IMR-90 (cell line): ENCODE measurements at regions not wholly inside any gene's neighbourhood (a gene's known extent, or its start where the extent isn't known, plus 50 kb on each side); places are given as distances from the start of the nearest gene placed in this dataset.

Experiments
- ATAC-seq: fragments of 200-7000 bp; cut with Tn5 transposase; 2 replicates; pipeline ENCODE4 v1.9.1; 2020; ENCODE audit warnings: low read depth, mild to moderate bottlenecking, moderate library complexity
- BruUV-seq: library from RNA; stranded (reverse); fragments of 400-500 nt; replicated peaks from 2 replicates; lab custom pipeline; 2021; lab: Mats Ljungman, UMichigan
- CTCF ChIA-PET: fragments of 300-600 bp; formaldehyde crosslinking; extraction: SDS; loops from one replicate; lab custom pipeline; 2021; ENCODE audit warnings: antibody characterized with exemption; lab: Yijun Ruan, JAX
- POLR2A ChIA-PET: fragments of 300-600 bp; sonication (Branson Sonifier 250); formaldehyde crosslinking; loops from one replicate; lab custom pipeline; 2022; ENCODE audit warnings: antibody characterized with exemption; ENCODE audit not compliant: unreplicated experiment; lab: Charles Lee
- DNase-seq: peaks from one replicate; pipeline ENCODE4 v3.0.0; 2013
- H2AFZ ChIP-seq: replicated peaks from 2 replicates; pipeline ENCODE3; 2013; ENCODE audit warnings: low read length, mild to moderate bottlenecking; ENCODE audit not compliant: poor library complexity
- H2AK5ac ChIP-seq: 2 replicates; pipeline ENCODE4 v1.6.1; 2013; ENCODE audit warnings: low read depth, low read length, inconsistent platforms
- H2AK9ac ChIP-seq: replicated peaks from 2 replicates; pipeline ENCODE3; 2013; ENCODE audit warnings: mild to moderate bottlenecking, low read depth, low read length, moderate library complexity; ENCODE audit not compliant: poor library complexity
- H2BK120ac ChIP-seq: 2 replicates; pipeline ENCODE4 v1.6.1; 2013; ENCODE audit warnings: low read depth, low read length, inconsistent platforms
- H2BK15ac ChIP-seq: 3 replicates; pipeline ENCODE4 v1.6.1; 2013; ENCODE audit warnings: low read depth, low read length, inconsistent platforms
- H2BK20ac ChIP-seq: 2 replicates; pipeline ENCODE4 v1.6.1; 2013; ENCODE audit warnings: low read depth, mild to moderate bottlenecking, inconsistent platforms, low read length, moderate library complexity
- H2BK5ac ChIP-seq: 2 replicates; pipeline ENCODE4 v1.6.1; 2013; ENCODE audit warnings: mild to moderate bottlenecking, low read depth, low read length, inconsistent platforms; ENCODE audit not compliant: poor library complexity, severe bottlenecking
- H3K14ac ChIP-seq: replicated peaks from 2 replicates; pipeline ENCODE4 v1.6.1; 2013; ENCODE audit warnings: low read depth, low read length, inconsistent platforms
- H3K18ac ChIP-seq: 2 replicates; pipeline ENCODE4 v1.6.1; 2013; ENCODE audit warnings: low read depth, low read length, control low read depth
- H3K23ac ChIP-seq: 2 replicates; pipeline ENCODE4 v1.6.1; 2013; ENCODE audit warnings: low read depth, low read length, inconsistent platforms
- H3K27ac ChIP-seq: 2 replicates; pipeline ENCODE4 v1.5.1; 2013; ENCODE audit warnings: mild to moderate bottlenecking, control low read depth, low read length; ENCODE audit not compliant: insufficient read depth
- H3K27me3 ChIP-seq: 2 replicates; pipeline ENCODE4 v1.6.1; 2013; ENCODE audit warnings: low read length; ENCODE audit not compliant: control insufficient read depth, insufficient read depth
- H3K36me3 ChIP-seq: 2 replicates; pipeline ENCODE4 v1.6.1; 2013; ENCODE audit warnings: low read length, mixed read lengths; ENCODE audit not compliant: control insufficient read depth, insufficient read depth
- H3K4ac ChIP-seq: 2 replicates; pipeline ENCODE4 v1.6.1; 2013; ENCODE audit warnings: low read depth, low read length, inconsistent platforms
- H3K4me1 ChIP-seq: 2 replicates; pipeline ENCODE4 v1.6.1; 2013; ENCODE audit warnings: low read length, mixed read lengths; ENCODE audit not compliant: control insufficient read depth, insufficient read depth
- H3K4me2 ChIP-seq: 2 replicates; pipeline ENCODE4 v1.6.1; 2013; ENCODE audit warnings: low read depth, mild to moderate bottlenecking, control low read depth, low read length, moderate library complexity
- H3K4me3 ChIP-seq: 2 replicates; pipeline ENCODE4 v1.5.1; 2013; ENCODE audit warnings: low read depth, mild to moderate bottlenecking, control low read depth, low read length, moderate library complexity; ENCODE audit not compliant: insufficient read depth
- H3K56ac ChIP-seq: 2 replicates; pipeline ENCODE4 v1.6.1; 2013; ENCODE audit warnings: low read length, inconsistent platforms; ENCODE audit not compliant: insufficient read depth; ENCODE audit errors: extremely low read depth
- H3K79me1 ChIP-seq, 2 experiments: 2 replicates each; pipeline ENCODE4 v1.6.1; 2013; ENCODE audit warnings: low read length in 2 of 2, inconsistent platforms in 1 of 2, low read depth in 1 of 2
- H3K9ac ChIP-seq: 2 replicates; pipeline ENCODE4 v1.6.1; 2013; ENCODE audit warnings: low read depth, low read length, control low read depth
- H3K9me1 ChIP-seq: 2 replicates; pipeline ENCODE4 v1.6.1; 2013; ENCODE audit warnings: low read length, inconsistent platforms; ENCODE audit not compliant: insufficient read depth
- H3K9me3 ChIP-seq: 2 replicates; pipeline ENCODE4 v1.6.1; 2013; ENCODE audit warnings: low read length; ENCODE audit not compliant: control insufficient read depth, insufficient read depth
- H4K20me1 ChIP-seq: 2 replicates; pipeline ENCODE4 v1.6.1; 2013; ENCODE audit warnings: low read length, inconsistent platforms; ENCODE audit not compliant: insufficient read depth
- H4K5ac ChIP-seq: 2 replicates; pipeline ENCODE4 v1.6.1; 2013; ENCODE audit warnings: mild to moderate bottlenecking, low read depth, low read length, control low read depth
- H4K8ac ChIP-seq, 2 experiments: 2 replicates each; pipeline ENCODE4 v1.6.1; 2013; ENCODE audit warnings: low read depth in 2 of 2, low read length in 2 of 2, control low read depth in 1 of 2, inconsistent platforms in 1 of 2
- H4K91ac ChIP-seq: 2 replicates; pipeline ENCODE4 v1.6.1; 2013; ENCODE audit warnings: low read depth, low read length, inconsistent platforms; ENCODE audit not compliant: insufficient read depth
- BHLHE40 ChIP-seq: fragments of 150-350 bp; IDR thresholded peaks from 2 replicates; pipeline ENCODE4 v1.6.1; 2016; ENCODE audit warnings: mild to moderate bottlenecking, low read depth, low read length
- CEBPB ChIP-seq: IDR thresholded peaks from 2 replicates; pipeline ENCODE4 v1.6.1; 2012; ENCODE audit warnings: low read depth, low read length, improper control_type of control experiment
- CHD1 ChIP-seq: IDR thresholded peaks from 2 replicates; pipeline ENCODE4 v1.6.1; 2012; ENCODE audit warnings: low read depth, low read length, improper control_type of control experiment
- FOS ChIP-seq: fragments of 150-350 bp; IDR thresholded peaks from 2 replicates; pipeline ENCODE4 v1.6.1; 2016; ENCODE audit warnings: low read depth, low read length
- MAFK ChIP-seq: IDR thresholded peaks from 2 replicates; pipeline ENCODE4 v1.6.1; 2012; ENCODE audit warnings: low read depth, low read length, improper control_type of control experiment
- MAZ ChIP-seq: IDR thresholded peaks from 2 replicates; pipeline ENCODE4 v1.6.1; 2012; ENCODE audit warnings: low read depth, mild to moderate bottlenecking, low read length, improper control_type of control experiment, moderate library complexity, borderline replicate concordance
- MXI1 ChIP-seq: IDR thresholded peaks from 2 replicates; pipeline ENCODE4 v1.6.1; 2012; ENCODE audit warnings: low read depth, mild to moderate bottlenecking, low read length, moderate library complexity, borderline replicate concordance
- NFE2L2 ChIP-seq: fragments of 150-350 bp; IDR thresholded peaks from 2 replicates; pipeline ENCODE4 v1.6.1; 2016; ENCODE audit warnings: low read depth, mild to moderate bottlenecking, low read length
- POLR2A ChIP-seq: IDR thresholded peaks from 2 replicates; pipeline ENCODE4 v1.6.1; 2012; ENCODE audit warnings: mild to moderate bottlenecking, low read depth, low read length
- RAD21 ChIP-seq: IDR thresholded peaks from 2 replicates; pipeline ENCODE4 v1.6.1; 2012; ENCODE audit warnings: low read length, improper control_type of control experiment
- RCOR1 ChIP-seq: IDR thresholded peaks from 2 replicates; pipeline ENCODE4 v1.6.1; 2012; ENCODE audit warnings: mild to moderate bottlenecking, low read length, improper control_type of control experiment; ENCODE audit not compliant: insufficient replicate concordance
- RFX5 ChIP-seq: IDR thresholded peaks from 2 replicates; pipeline ENCODE4 v1.8.0; 2012; ENCODE audit warnings: low read depth, mild to moderate bottlenecking, low read length, moderate library complexity
- SMC3 ChIP-seq: fragments of 150-350 bp; IDR thresholded peaks from 2 replicates; pipeline ENCODE4 v1.6.1; 2016; ENCODE audit warnings: low read depth, mild to moderate bottlenecking, antibody characterized with exemption, low read length, moderate library complexity
- WGBS, 2 experiments: methylation state at CpG; one replicate each; pipeline versions ENCODE4 v1.1.5 to v1.1.7; 2013; ENCODE audit warnings: missing lambda C conversion rate in 2 of 2; ENCODE audit not compliant: insufficient read length in 1 of 2; ENCODE audit errors: extremely low coverage in 2 of 2; 5-methylcytosine and 5-hydroxymethylcytosine counted together
- dilution Hi-C: fragments of 300-500 bp; cut with HindIII; formaldehyde crosslinking; loops from one replicate; pipeline ENCODE4 v1.14.3; 2018; ENCODE audit warnings: low sequenced_read_pairs; ENCODE audit not compliant: unreplicated experiment
- in situ Hi-C: fragments of 300-500 bp; cut with MboI; formaldehyde crosslinking; loops from 3 replicates; pipeline ENCODE4 v1.14.3; 2019; ENCODE audit warnings: low sequenced_read_pairs, inconsistent platforms, mixed read lengths
- intact Hi-C: fragments of 100-400 bp; cut with micrococcal nuclease; formaldehyde crosslinking; loops from 2 replicates; pipeline ENCODE4 v1.10.0; 2022
- TF ChIP-seq, protein P1 (sequence below): fragments of 150-350 bp; IDR thresholded peaks from 2 replicates; pipeline ENCODE4 v1.6.1; 2016; ENCODE audit warnings: low read depth, mild to moderate bottlenecking, low read length, moderate library complexity, borderline replicate concordance
- TF ChIP-seq, protein P2 (sequence below): conservative IDR thresholded peaks from 2 replicates; pipeline ENCODE4 v1.5.1; 2012; ENCODE audit warnings: mild to moderate bottlenecking, low read depth, low read length, improper control_type of control experiment
- TF ChIP-seq, protein P3 (sequence below): fragments of 150-350 bp; IDR thresholded peaks from 2 replicates; pipeline ENCODE4 v1.6.1; 2017; ENCODE audit warnings: mild to moderate bottlenecking, antibody characterized with exemption, low read length, low read depth

DNA sequence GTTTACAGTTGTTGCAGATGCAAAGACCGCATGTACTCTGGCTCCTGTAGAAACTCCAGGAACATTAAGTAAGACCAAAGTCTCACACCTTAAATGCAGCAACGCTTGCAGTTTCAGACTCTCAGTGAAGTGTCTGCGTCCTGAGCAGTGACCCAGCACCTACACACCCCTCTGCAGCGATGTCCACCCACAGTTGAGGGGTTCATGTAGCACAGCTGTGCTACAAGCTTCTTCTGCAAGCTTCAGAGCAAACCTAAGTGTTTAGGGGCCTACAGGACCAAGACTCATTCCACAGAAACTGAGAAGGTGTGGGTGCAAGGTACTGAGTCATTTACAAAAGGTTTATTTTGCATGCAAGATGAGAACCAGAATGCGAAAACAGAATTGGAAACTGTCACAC is 191.0 kb downstream of the IRX2 start:
- Histone ChIP-seq H4K5ac (no peak overlapping the region), H2BK120ac (no peak overlapping the region), H3K9ac (no peak overlapping the region), H2AK9ac (no peak overlapping the region), H3K27me3 (no peaks in the 10 kb centered on the region), H3K79me1 (no peaks in the 10 kb centered on the region), H2BK15ac (no peak overlapping the region), H3K18ac (no peak overlapping the region), H4K8ac (no peak overlapping the region), H2BK5ac (no peak overlapping the region), H3K27ac (no peak overlapping the region), H2AK5ac (no peak overlapping the region), H2BK20ac (no peak overlapping the region), H3K4me2 (no peak overlapping the region), H3K9me1 (no peaks in the 10 kb centered on the region), H3K14ac (no peak overlapping the region), H2AFZ (no peak overlapping the region), H3K4me3 (no peak overlapping the region), H3K4ac (no peak overlapping the region), H3K4me1 (no peaks in the 10 kb centered on the region), H3K56ac (no peak overlapping the region), H3K23ac (no peak overlapping the region), H3K36me3 (no peaks in the 10 kb centered on the region), H4K20me1 (no peaks in the 10 kb centered on the region), H3K9me3 (peaks cover 48% of the 10 kb centered on the region), H4K91ac (no peak overlapping the region)
- dilution Hi-C loops (no loop called here), in situ Hi-C loops (no loop called here), intact Hi-C loops (no loop called here)
- DNase-seq: no peak
- no peak for TF ChIP-seq SMC3
- TF ChIP-seq MAZ: no peak
- no peak for TF ChIP-seq NFE2L2
- TF ChIP-seq BHLHE40: no peak
- no peak for TF ChIP-seq POLR2A
- TF ChIP-seq RAD21: no peak
- TF ChIP-seq MXI1: no peak
- no peak for TF ChIP-seq CEBPB
- no peak for TF ChIP-seq FOS
- TF ChIP-seq, protein P1, sequence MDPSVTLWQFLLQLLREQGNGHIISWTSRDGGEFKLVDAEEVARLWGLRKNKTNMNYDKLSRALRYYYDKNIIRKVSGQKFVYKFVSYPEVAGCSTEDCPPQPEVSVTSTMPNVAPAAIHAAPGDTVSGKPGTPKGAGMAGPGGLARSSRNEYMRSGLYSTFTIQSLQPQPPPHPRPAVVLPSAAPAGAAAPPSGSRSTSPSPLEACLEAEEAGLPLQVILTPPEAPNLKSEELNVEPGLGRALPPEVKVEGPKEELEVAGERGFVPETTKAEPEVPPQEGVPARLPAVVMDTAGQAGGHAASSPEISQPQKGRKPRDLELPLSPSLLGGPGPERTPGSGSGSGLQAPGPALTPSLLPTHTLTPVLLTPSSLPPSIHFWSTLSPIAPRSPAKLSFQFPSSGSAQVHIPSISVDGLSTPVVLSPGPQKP: no peak
- no peak for TF ChIP-seq RFX5
- no peak for TF ChIP-seq MAFK
- no peak for TF ChIP-seq CHD1
- TF ChIP-seq, protein P2, sequence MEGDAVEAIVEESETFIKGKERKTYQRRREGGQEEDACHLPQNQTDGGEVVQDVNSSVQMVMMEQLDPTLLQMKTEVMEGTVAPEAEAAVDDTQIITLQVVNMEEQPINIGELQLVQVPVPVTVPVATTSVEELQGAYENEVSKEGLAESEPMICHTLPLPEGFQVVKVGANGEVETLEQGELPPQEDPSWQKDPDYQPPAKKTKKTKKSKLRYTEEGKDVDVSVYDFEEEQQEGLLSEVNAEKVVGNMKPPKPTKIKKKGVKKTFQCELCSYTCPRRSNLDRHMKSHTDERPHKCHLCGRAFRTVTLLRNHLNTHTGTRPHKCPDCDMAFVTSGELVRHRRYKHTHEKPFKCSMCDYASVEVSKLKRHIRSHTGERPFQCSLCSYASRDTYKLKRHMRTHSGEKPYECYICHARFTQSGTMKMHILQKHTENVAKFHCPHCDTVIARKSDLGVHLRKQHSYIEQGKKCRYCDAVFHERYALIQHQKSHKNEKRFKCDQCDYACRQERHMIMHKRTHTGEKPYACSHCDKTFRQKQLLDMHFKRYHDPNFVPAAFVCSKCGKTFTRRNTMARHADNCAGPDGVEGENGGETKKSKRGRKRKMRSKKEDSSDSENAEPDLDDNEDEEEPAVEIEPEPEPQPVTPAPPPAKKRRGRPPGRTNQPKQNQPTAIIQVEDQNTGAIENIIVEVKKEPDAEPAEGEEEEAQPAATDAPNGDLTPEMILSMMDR: no peak
- TF ChIP-seq, protein P3, sequence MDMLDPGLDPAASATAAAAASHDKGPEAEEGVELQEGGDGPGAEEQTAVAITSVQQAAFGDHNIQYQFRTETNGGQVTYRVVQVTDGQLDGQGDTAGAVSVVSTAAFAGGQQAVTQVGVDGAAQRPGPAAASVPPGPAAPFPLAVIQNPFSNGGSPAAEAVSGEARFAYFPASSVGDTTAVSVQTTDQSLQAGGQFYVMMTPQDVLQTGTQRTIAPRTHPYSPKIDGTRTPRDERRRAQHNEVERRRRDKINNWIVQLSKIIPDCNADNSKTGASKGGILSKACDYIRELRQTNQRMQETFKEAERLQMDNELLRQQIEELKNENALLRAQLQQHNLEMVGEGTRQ: no peak
- TF ChIP-seq RCOR1: no peak
- ChIA-PET CTCF (no interaction called here), POLR2A (no interaction called here)
- ATAC-seq: no peak
- no CpG with 5 or more reads among the region's 5 CpGs for WGBS, 2 experiments
- BruUV-seq: no TSS peak
